Transverse colon (tissue), 4 donors: ENCODE measurements at regions not wholly inside any gene's neighbourhood (a gene's known extent, or its start where the extent isn't known, plus 50 kb on each side); places are given as distances from the start of the nearest gene placed in this dataset.

Source experiments
- CTCF ChIP-seq, 5 experiments: fragments of 200-600 bp in 3 of 5; fragments of 450-650 bp in 2 of 5; sonication (generic) in 3 of 5; IDR thresholded peaks; 1 replicate in 2 of 5; 2 replicates in 3 of 5; pipeline ENCODE4 v1.5.1; 2016 to 2017; ENCODE audit warnings: antibody characterized with exemption in 5 of 5, inconsistent platforms in 3 of 5, mild to moderate bottlenecking in 2 of 5, moderate library complexity in 1 of 5
- POLR2AphosphoS5 ChIP-seq, 3 donors: sonication (generic); formaldehyde crosslinking; IDR thresholded peaks; one replicate each; pipeline ENCODE4 v1.6.1; 2016; ENCODE audit warnings: antibody characterized with exemption in 3 of 3

- TF ChIP-seq POLR2AphosphoS5 (IDR thresholded peaks at IDR 0.05) = no peak
- TF ChIP-seq CTCF (IDR thresholded peaks at IDR 0.05) = no peak
Measured at GRCh38 chr5:118042076-118042475, 946.3 kb downstream of the DTWD2 start.
